GDM1 (cell line): ENCODE measurements at regions not wholly inside any gene's neighbourhood (a gene's known extent, or its start where the extent isn't known, plus 50 kb on each side); places are given as distances from the start of the nearest gene placed in this dataset.
"Not testable (repeated sequence)": the region's sequence is repeated elsewhere in the genome, so short reads cannot be mapped to it uniquely, and the experiment has no call there.

ENCODE experiments used
- DNase-seq: peaks from one replicate; lab custom pipeline; 2025; lab: John Stamatoyannopoulos, UW

GRCh38 chr2:175755656-175756386 is 246.2 kb downstream of the LNPK start:
- no peak for DNase-seq

DNA sequence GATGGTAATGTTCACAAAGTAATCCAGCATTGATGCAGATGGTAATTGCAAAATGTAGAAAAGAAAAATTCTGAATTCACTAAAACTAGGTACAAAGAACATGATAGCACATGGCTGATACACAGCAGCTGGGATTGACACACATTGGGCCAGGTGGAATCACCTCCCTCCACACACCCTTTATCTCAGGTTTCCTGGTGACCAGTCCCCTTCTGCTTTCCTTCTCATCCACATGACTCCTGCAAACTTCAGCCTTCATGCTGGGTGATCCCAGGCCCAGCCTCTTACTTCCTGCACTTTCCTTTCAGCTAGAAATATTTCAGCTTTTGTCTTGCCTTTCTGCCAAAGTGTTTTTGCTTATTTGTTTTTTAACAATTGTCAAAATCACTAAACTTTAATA is 246.9 kb downstream of the LNPK start:
- DNase-seq, result no peak

GRCh38 chr2:175750195-175750594 is 251.9 kb downstream of the LNPK start:
- DNase-seq, result no peak

- DNase-seq, result no peak
Measured at GRCh38 chr2:175745911-175746310, 256.2 kb downstream of the LNPK start.

- DNase-seq, result no peak
Measured at GRCh38 chr2:175744000-175744399, 258.1 kb downstream of the LNPK start.

DNA sequence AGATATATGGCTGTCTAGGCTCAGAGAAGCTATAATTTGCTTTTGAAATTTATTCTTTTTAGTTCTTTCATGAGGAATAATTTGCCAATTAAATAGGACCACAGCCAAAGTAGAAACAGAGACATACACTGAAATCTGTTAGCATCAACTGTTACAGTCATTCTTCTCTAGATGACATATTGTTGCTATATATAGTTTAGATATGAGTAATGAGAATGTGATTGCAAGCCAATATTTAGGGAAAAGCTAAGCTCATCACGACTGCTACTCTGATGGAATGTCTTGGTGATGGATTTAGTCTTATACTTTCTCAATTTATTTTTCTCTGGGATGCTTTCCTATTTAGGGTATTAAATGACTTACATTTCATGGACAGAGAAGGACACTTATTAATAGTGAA is 259.1 kb downstream of the LNPK start:
- DNase-seq, result no peak

DNA sequence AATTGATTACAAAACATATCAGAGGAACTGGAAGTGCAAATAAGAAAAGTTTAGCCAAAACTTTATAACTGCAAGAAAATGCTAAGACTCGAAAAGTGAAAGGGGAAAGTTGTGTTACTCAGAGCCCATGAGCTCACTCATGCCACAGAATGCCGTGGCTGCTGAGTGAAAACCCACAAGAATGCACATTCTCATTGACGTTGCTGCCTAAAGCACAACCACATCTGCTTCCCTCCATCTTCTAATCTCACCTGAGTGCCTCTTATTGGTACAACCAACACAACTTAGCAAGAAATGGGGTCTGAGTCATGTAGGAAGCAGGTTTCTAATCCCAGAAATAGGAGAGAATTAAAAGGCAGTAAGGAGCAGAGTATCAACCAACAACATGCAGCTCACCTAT is 259.7 kb downstream of the LNPK start:
- DNase-seq, result no peak

DNA sequence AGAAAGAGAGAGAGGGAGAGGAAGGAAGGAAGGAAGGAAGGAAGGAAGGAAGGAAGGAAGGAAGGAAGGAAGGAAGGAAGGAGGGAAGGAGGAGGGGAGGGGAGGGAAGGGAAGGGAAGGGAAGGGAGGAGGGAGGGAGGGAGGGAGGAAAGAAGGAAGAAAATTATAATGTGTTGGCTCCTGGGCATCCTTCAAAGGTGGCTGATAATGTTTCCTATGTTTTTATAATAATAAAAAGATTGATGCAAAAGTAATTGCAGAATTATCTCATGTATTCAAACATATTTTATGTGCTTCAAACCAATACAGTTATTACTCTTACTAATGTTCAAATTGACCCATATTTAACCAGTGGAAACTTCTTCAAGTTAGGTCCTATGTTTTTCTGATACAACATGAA is 260.9 kb downstream of the LNPK start:
- DNase-seq, result no peak

DNA sequence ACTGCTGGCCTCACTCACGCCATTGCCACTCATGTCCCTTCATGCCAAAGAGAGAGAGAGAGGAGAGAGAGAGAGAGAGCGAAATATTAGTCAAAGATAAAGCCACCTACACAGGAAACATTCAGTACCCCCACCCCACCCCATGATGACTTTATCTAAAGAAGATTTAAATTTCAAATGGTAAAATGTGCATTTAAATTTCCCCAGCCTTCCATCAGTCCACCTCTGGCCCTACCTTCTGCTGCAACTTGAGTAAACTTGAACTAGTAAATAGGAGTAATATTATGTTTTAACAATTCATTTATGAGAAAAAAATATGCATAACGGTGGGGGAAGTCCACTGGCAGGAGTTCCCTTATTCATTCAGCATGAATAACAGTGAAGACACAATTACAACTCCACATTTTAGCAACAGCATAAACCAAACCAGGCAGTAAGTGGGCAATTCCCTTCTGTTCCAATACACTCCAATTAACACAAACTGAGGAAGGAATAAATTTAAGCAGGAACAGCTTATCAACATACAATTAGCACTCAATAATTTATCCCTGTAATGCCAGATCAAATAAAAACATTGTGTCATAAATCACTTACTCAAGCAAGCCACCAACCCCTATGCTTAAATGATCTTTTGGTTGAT is 264.2 kb downstream of the LNPK start:
- no peak for DNase-seq

GRCh38 chr2:175734686-175735085 is 267.4 kb downstream of the LNPK start:
- DNase-seq, result no peak

DNA sequence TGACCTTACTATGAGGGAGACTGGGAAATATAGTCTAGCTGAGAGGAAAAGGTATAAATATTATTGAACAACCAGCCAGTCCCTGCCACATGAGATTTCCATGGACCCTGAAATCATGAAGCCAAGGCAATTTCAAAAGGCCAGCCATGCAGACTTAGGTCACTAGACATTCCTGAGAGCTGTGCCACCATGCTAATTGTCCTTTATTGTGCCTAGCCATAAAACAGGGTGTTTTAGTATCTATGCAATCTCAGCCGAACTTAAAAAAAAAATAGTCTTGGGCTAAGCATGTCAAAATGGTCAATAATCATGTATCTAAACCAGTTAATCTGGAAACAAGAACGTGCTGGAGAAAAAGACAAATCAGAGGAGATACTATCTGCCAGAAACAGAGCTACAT is 269.5 kb downstream of the LNPK start:
- no peak for DNase-seq

DNA sequence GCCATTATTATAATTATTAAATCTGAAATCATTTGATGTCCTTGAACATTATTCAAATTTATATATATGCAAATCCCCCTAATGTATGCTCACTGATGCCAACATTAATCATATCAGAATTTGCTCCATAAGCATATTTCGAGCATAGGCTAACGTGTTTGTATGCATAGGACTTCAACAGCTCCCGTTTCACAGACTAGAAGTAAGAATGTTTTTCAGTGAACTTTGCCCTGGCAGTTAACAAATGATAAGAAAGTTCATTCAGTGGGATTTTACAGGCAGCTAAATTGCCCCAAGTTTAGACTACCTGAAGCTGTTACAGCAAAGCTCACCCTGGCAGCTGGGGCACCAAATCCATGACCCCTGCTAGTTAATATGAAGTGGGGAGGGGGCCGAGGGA is 272.0 kb downstream of the LNPK start:
- no peak for DNase-seq

- no peak for DNase-seq
Measured at GRCh38 chr2:175729049-175729706, 272.9 kb downstream of the LNPK start.

GRCh38 chr2:175728032-175728431 is 274.0 kb downstream of the LNPK start:
- DNase-seq, result no peak

- no peak for DNase-seq
Measured at GRCh38 chr2:175726223-175726622, 275.8 kb downstream of the LNPK start.

DNA sequence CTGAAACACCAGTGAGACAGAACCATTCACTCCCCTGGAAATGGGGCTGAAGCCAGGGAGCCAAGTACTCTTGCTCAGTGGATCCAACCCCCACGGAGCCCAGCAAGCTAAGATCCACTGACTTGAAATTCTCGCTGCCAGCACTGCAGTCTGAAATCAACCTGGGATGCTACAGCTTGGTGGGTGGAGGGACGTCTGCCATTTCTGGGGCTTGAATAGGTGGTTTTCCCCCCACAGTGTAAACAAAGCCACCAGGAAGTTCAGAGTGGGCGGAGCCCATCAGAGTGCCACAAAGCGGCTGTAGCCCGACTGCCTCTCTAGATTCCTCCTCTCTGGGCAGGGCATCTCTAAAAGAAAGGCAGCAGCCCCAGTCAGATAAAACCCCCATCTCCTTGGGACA is 292.8 kb downstream of the LNPK start:
- no peak for DNase-seq

- DNase-seq, result no peak
Measured at GRCh38 chr2:175707322-175707721, 294.7 kb downstream of the LNPK start.

DNA sequence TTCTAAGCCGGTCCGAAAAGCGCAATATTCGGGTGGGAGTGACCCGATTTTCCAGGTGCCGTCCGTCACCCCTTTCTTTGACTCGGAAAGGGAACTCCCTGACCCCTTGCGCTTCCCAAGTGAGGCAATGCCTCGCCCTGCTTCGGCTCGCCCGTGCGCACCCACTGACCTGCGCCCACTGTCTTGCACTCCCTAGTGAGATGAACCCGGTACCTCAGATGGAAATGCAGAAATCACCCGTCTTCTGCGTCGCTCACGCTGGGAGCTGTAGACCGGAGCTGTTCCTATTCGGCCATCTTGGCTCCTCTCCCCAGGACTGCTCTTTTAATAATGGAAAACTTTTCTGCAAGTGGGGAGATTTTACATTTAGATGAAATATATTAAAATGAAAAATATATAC is 297.5 kb downstream of the LNPK start:
- DNase-seq, result not testable (repeated sequence)

GRCh38 chr2:175698061-175698460 is 304.0 kb downstream of the LNPK start:
- DNase-seq, result no peak

DNA sequence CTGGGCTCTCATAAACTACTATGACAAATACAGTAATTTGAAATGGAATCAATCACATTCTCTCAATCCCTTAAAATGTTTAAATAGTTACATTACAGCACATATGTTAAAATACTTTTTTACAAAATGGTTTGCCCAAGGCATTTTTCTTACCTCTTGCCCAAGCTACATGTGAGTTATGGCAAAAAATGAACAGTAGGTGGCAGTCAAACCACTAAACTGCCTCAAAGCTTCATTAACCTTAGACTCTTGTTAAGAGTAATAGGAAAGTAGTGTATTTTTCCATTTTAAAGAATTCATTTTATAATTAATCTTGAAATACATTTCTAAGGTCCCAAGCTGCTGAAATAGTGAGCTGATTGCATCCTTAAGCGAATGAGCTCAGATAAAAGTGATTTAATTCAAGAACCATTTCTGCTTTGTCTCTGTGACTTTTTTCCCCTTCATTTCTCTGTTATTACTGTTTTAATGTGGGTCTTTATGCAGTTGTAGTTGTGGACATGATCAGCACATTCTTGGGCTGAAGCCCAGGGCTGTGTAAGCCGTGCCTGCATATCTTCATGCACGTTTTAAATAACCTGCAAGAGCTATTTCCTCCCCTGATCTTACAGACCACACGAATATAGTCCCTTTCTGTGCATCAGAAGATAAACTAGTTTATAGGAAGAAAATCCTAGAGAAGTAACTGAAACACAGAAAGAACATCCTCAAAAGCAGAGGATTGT is 311.8 kb downstream of the LNPK start:
- DNase-seq, result peak; percentile 24

DNA sequence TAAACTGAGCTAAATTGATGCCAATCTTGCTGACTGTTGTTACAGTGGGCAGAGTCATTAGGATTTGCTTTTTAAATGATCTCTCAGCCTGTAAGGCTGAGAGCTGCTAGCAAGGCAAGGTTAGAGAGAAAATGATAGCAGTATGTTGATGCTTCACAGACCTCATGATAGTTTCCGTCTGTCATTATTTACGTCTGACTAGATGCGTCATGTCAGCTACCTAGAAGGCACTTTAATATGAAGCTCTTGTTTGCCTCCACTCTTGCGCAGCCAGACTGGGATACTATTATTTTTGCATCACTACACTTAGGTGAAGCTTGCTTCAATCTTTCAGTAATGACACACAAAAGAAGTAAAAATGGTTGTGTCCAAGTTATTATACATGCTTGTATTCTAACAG is 313.8 kb downstream of the LNPK start:
- DNase-seq, result no peak

- no peak for DNase-seq
Measured at GRCh38 chr2:175687465-175687864, 314.6 kb downstream of the LNPK start.

DNA sequence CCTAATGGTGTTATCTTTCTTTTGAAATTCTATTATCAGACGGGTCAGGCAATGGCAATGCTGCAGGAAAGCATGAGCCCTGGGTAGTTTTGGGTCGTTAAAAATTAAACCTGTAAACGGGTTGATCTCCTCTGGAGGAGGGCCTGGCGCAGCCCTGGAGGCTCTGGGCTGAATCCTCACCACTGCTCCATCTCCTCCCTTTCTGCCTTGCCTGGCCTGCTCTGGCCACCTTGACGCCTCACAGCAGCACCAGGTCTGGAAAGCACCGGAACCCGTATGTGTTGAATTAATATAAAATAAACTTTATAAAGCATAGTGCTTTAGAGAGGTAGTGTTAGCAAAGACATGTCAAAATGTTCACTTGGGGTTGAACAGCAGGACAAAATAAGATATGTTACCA is 316.1 kb downstream of the LNPK start:
- DNase-seq, result no peak
